GM12865 (cell line): ENCODE measurements at regions not wholly inside any gene's neighbourhood (a gene's known extent, or its start where the extent isn't known, plus 50 kb on each side); places are given as distances from the start of the nearest gene placed in this dataset.

Source experiments
- DNase-seq: peaks from one replicate; pipeline ENCODE4 v3.0.0; 2010; ENCODE audit warnings: low read depth
- H3K4me3 ChIP-seq: 2 replicates; pipeline ENCODE4 v1.5.1; 2011; ENCODE audit warnings: mild to moderate bottlenecking, low read depth, low read length, control low read depth
- TF ChIP-seq, protein P1 (sequence below): IDR thresholded peaks from 2 replicates; pipeline ENCODE4 v1.5.1; 2011; ENCODE audit warnings: low read length, control low read depth, low read depth, inconsistent platforms; ENCODE audit not compliant: insufficient read depth; ENCODE audit errors: missing control alignments

GRCh38 chr1:95503278-95504030 is 269.4 kb downstream of the RWDD3 start:
- TF ChIP-seq, protein P1, sequence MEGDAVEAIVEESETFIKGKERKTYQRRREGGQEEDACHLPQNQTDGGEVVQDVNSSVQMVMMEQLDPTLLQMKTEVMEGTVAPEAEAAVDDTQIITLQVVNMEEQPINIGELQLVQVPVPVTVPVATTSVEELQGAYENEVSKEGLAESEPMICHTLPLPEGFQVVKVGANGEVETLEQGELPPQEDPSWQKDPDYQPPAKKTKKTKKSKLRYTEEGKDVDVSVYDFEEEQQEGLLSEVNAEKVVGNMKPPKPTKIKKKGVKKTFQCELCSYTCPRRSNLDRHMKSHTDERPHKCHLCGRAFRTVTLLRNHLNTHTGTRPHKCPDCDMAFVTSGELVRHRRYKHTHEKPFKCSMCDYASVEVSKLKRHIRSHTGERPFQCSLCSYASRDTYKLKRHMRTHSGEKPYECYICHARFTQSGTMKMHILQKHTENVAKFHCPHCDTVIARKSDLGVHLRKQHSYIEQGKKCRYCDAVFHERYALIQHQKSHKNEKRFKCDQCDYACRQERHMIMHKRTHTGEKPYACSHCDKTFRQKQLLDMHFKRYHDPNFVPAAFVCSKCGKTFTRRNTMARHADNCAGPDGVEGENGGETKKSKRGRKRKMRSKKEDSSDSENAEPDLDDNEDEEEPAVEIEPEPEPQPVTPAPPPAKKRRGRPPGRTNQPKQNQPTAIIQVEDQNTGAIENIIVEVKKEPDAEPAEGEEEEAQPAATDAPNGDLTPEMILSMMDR, result no peak
- H3K4me3 ChIP-seq, result no peak overlapping the region
- no peak for DNase-seq

DNA sequence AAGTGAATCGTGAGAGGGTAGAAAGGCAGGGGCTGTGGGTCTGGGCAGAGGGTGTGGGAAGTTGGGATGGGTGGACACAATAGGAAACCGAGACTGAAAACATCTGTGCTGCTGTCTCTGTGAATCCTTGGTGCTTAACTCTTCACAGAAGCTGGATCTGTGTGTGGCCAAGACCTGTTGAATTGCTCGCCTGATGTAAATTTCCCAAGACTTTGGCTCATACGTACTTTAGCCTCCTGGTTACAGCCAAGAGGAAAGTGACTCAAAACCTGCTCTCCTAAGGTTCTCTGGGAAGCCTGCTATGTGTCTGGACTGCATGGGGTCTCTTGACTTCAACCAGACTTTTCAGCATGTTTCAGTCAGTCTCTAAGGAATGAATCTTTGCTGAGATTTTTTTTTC is 270.3 kb downstream of the RWDD3 start:
- no peak for DNase-seq
- TF ChIP-seq, protein P1, result no peak
- H3K4me3 ChIP-seq, result no peak overlapping the region

DNA sequence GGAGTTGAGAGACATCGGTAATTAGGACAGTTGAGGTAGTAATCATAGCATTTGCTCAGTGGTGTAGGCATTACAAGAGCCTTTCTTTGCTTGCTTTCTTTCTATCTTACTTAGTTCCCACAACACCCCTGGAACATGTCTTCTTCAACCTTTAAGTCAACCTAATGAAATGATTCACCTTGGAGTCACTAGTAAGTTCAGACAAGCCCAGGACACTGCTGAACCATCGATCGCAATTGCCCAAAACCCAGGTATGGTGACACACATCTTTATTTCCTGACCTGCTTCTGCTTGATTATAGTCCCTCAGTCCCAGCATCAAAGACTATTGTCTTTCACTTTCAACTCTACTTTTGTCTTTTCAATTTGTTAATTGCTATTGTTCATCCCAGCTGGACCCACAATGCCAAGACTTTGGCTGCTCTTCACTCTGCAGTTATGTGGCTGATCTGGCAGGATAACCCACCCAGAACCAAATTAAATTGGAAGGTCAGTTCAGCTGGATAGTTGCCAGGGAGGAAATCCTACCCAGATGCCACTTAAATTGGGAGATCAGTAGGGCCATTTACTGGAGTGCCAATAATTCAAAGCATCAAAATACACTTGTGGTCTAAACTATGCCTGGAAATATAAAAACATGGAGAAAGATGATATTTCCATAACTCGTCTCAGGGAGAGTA is 272.9 kb downstream of the RWDD3 start:
- H3K4me3 ChIP-seq, result no peak overlapping the region
- DNase-seq, result no peak
- TF ChIP-seq, protein P1, result no peak

- TF ChIP-seq, protein P1, result no peak
- DNase-seq, result no peak
- H3K4me3 ChIP-seq, result no peak overlapping the region
These were observed 276.0 kb downstream of the RWDD3 start for GRCh38 chr1:95509989-95510388.

DNA sequence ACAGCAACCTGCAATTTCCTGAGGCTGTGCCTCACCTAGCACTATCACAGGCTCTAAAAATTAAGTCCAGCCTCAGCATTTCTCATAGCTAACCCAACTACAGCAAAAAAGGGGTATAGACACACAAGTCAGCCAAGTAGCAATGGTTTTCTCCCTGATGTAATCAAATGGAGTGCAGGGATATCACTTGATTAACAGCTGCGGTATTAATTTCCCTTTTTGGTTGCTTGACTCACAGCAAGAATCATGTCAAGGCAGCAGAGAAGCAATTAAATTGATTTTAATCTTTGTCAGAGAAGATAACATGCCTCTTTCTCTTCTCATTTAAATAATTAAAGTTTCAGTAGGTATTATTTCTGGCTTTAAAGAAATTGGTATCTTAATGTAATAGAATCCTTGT is 278.9 kb downstream of the RWDD3 start:
- DNase-seq, result no peak
- no peak overlapping the region for H3K4me3 ChIP-seq
- TF ChIP-seq, protein P1, result no peak

DNA sequence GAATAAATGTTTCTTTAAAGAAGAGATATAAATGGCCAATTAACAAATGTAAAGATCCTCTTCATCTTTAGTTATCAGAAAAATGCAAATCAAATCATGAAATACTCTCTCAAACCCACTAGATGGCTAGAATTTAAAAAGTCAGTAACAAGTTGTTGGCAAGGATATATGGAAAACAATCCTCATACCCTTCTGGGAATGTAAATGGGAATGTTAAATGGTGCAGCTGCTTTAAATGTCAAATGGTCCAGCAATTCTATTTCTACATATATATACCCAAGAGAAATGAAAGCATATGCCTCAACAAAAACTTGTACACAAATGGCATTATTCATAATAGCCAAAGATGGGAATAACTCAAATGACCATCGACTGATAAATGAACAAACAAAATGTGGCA is 283.5 kb downstream of the RWDD3 start:
- DNase-seq, result no peak
- H3K4me3 ChIP-seq, result no peak overlapping the region
- TF ChIP-seq, protein P1, result no peak

GRCh38 chr1:95518310-95518709 is 284.3 kb downstream of the RWDD3 start:
- TF ChIP-seq, protein P1, result no peak
- no peak for DNase-seq
- H3K4me3 ChIP-seq, result no peak overlapping the region
